ENCODE measurements at regions not wholly inside any gene's neighbourhood (a gene's known extent, or its start where the extent isn't known, plus 50 kb on each side); places are given as distances from the start of the nearest gene placed in this dataset.

- Histone ChIP-seq H2AFZ (ENCODE audit: insufficient read depth, low read length, poor library complexity) (no peak overlapping the region), H3K79me1 (ENCODE audit: low read length) (no peaks in the 10 kb centered on the region), H4K8ac (ENCODE audit: low read depth, low read length) (no peak overlapping the region), H4K91ac (ENCODE audit: low read depth, low read length) (no peak overlapping the region), H3K23ac (ENCODE audit: low read length) (no peak overlapping the region), H3K27me3 (ENCODE audit: insufficient read depth, low read length) (no peaks in the 10 kb centered on the region), H2BK5ac (ENCODE audit: low read depth, low read length, poor library complexity) (no peak overlapping the region), H3K4ac (ENCODE audit: low read depth, low read length) (no peak overlapping the region), H2AK5ac (ENCODE audit: low read length) (no peak overlapping the region), H3K4me1 (ENCODE audit: control insufficient read depth in 1 of 2, insufficient read depth in 2 of 2, low read length in 2 of 2) (peaks cover 0 to 3% of the 10 kb centered on the region in 2 experiments), H3K27ac (ENCODE audit: low read depth, low read length) (no peak overlapping the region), H2BK120ac (ENCODE audit: insufficient read depth, low read length, poor library complexity) (no peak overlapping the region), H3K18ac (ENCODE audit: low read length) (no peak overlapping the region), H2BK12ac (ENCODE audit: low read length) (no peak overlapping the region), H3K4me2 (ENCODE audit: low read length) (no peak overlapping the region), H3K79me2 (ENCODE audit: control insufficient read depth, insufficient read depth, low read length, poor library complexity) (no peaks in the 10 kb centered on the region), H3K14ac (ENCODE audit: low read length) (no peak overlapping the region), H3K4me3 (ENCODE audit: low read depth, low read length) (no peak overlapping the region), H3K36me3 (ENCODE audit: control insufficient read depth in 1 of 2, insufficient read depth in 2 of 2, low read length in 2 of 2) (no peaks in the 10 kb centered on the region), H4K12ac (ENCODE audit: low read depth, low read length) (no peak overlapping the region), H3K9ac (ENCODE audit: low read length) (no peak overlapping the region), H3K9me3 (ENCODE audit: insufficient read depth, low read depth, low read length) (no peaks in the 10 kb centered on the region)
- DNase-seq = no peak
- WGBS (ENCODE audit: extremely low coverage, insufficient coverage, insufficient read length) = no CpG with 5 or more reads among the region's 3 CpGs
These were observed 484.6 kb downstream of the VRK1 start for GRCh38 chr14:97281741-97282140.

- Histone ChIP-seq H3K4me1 (ENCODE audit: control insufficient read depth in 1 of 2, insufficient read depth in 2 of 2, low read length in 2 of 2) (peaks cover 0 to 3% of the 10 kb centered on the region in 2 experiments), H3K27me3 (ENCODE audit: insufficient read depth, low read length) (no peaks in the 10 kb centered on the region), H2AFZ (ENCODE audit: insufficient read depth, low read length, poor library complexity) (no peak overlapping the region), H3K36me3 (ENCODE audit: control insufficient read depth in 1 of 2, insufficient read depth in 2 of 2, low read length in 2 of 2) (no peaks in the 10 kb centered on the region), H3K18ac (ENCODE audit: low read length) (no peak overlapping the region), H2BK5ac (ENCODE audit: low read depth, low read length, poor library complexity) (no peak overlapping the region), H3K79me1 (ENCODE audit: low read length) (no peaks in the 10 kb centered on the region), H2BK12ac (ENCODE audit: low read length) (no peak overlapping the region), H3K79me2 (ENCODE audit: control insufficient read depth, insufficient read depth, low read length, poor library complexity) (no peaks in the 10 kb centered on the region), H2BK120ac (ENCODE audit: insufficient read depth, low read length, poor library complexity) (no peak overlapping the region), H4K8ac (ENCODE audit: low read depth, low read length) (no peak overlapping the region), H3K9me3 (ENCODE audit: insufficient read depth, low read depth, low read length) (no peaks in the 10 kb centered on the region), H2AK5ac (ENCODE audit: low read length) (no peak overlapping the region), H3K23ac (ENCODE audit: low read length) (no peak overlapping the region), H3K9ac (ENCODE audit: low read length) (no peak overlapping the region), H4K12ac (ENCODE audit: low read depth, low read length) (no peak overlapping the region), H3K4ac (ENCODE audit: low read depth, low read length) (no peak overlapping the region), H3K27ac (ENCODE audit: low read depth, low read length) (no peak overlapping the region), H3K14ac (ENCODE audit: low read length) (no peak overlapping the region), H3K4me3 (ENCODE audit: low read depth, low read length) (no peak overlapping the region), H4K91ac (ENCODE audit: low read depth, low read length) (no peak overlapping the region), H3K4me2 (ENCODE audit: low read length) (no peak overlapping the region)
- DNase-seq = no peak
- no CpG with 5 or more reads among the region's 7 CpGs for WGBS (ENCODE audit: extremely low coverage, insufficient coverage, insufficient read length)
These were observed 485.2 kb downstream of the VRK1 start for GRCh38 chr14:97282210-97283004.

- Histone ChIP-seq H3K23ac (ENCODE audit: low read length) (no peak overlapping the region), H3K14ac (ENCODE audit: low read length) (no peak overlapping the region), H3K9ac (ENCODE audit: low read length) (no peak overlapping the region), H4K8ac (ENCODE audit: low read depth, low read length) (no peak overlapping the region), H3K4me1 (ENCODE audit: control insufficient read depth in 1 of 2, insufficient read depth in 2 of 2, low read length in 2 of 2) (peaks cover 0 to 3% of the 10 kb centered on the region in 2 experiments), H2BK12ac (ENCODE audit: low read length) (no peak overlapping the region), H4K91ac (ENCODE audit: low read depth, low read length) (no peak overlapping the region), H2BK120ac (ENCODE audit: insufficient read depth, low read length, poor library complexity) (no peak overlapping the region), H3K4me3 (ENCODE audit: low read depth, low read length) (no peak overlapping the region), H3K79me1 (ENCODE audit: low read length) (no peaks in the 10 kb centered on the region), H4K12ac (ENCODE audit: low read depth, low read length) (no peak overlapping the region), H3K18ac (ENCODE audit: low read length) (no peak overlapping the region), H3K9me3 (ENCODE audit: insufficient read depth, low read depth, low read length) (no peaks in the 10 kb centered on the region), H3K36me3 (ENCODE audit: control insufficient read depth in 1 of 2, insufficient read depth in 2 of 2, low read length in 2 of 2) (no peaks in the 10 kb centered on the region), H3K79me2 (ENCODE audit: control insufficient read depth, insufficient read depth, low read length, poor library complexity) (no peaks in the 10 kb centered on the region), H2BK5ac (ENCODE audit: low read depth, low read length, poor library complexity) (no peak overlapping the region), H3K27ac (ENCODE audit: low read depth, low read length) (no peak overlapping the region), H3K27me3 (ENCODE audit: insufficient read depth, low read length) (no peaks in the 10 kb centered on the region), H3K4ac (ENCODE audit: low read depth, low read length) (no peak overlapping the region), H2AFZ (ENCODE audit: insufficient read depth, low read length, poor library complexity) (no peak overlapping the region), H3K4me2 (ENCODE audit: low read length) (no peak overlapping the region), H2AK5ac (ENCODE audit: low read length) (no peak overlapping the region)
- no CpG with 5 or more reads among the region's 9 CpGs for WGBS (ENCODE audit: extremely low coverage, insufficient coverage, insufficient read length)
- no peak for DNase-seq
These were observed 485.8 kb downstream of the VRK1 start for GRCh38 chr14:97283005-97283403.

- H3K27ac ChIP-seq (ENCODE audit: low read depth, low read length) = no peak overlapping the region
- no peak overlapping the region for H4K12ac ChIP-seq (ENCODE audit: low read depth, low read length)
- H3K27me3 ChIP-seq (ENCODE audit: insufficient read depth, low read length) = no peaks in the 10 kb centered on the region
- no peak overlapping the region for H3K4ac ChIP-seq (ENCODE audit: low read depth, low read length)
- no peak overlapping the region for H3K23ac ChIP-seq (ENCODE audit: low read length)
- no peak overlapping the region for H4K91ac ChIP-seq (ENCODE audit: low read depth, low read length)
- WGBS (ENCODE audit: extremely low coverage, insufficient coverage, insufficient read length) = no CpG with 5 or more reads among the region's 8 CpGs
- H3K79me2 ChIP-seq (ENCODE audit: control insufficient read depth, insufficient read depth, low read length, poor library complexity) = no peaks in the 10 kb centered on the region
- H3K4me3 ChIP-seq (ENCODE audit: low read depth, low read length) = no peak overlapping the region
- H2BK5ac ChIP-seq (ENCODE audit: low read depth, low read length, poor library complexity) = no peak overlapping the region
- no peak overlapping the region for H2AFZ ChIP-seq (ENCODE audit: insufficient read depth, low read length, poor library complexity)
- no peak overlapping the region for H2AK5ac ChIP-seq (ENCODE audit: low read length)
- H3K79me1 ChIP-seq (ENCODE audit: low read length) = no peaks in the 10 kb centered on the region
- no peak overlapping the region for H3K9ac ChIP-seq (ENCODE audit: low read length)
- no peak overlapping the region for H4K8ac ChIP-seq (ENCODE audit: low read depth, low read length)
- no peak overlapping the region for H3K14ac ChIP-seq (ENCODE audit: low read length)
- H2BK12ac ChIP-seq (ENCODE audit: low read length) = no peak overlapping the region
- no peaks in the 10 kb centered on the region for H3K36me3 ChIP-seq (ENCODE audit: control insufficient read depth in 1 of 2, insufficient read depth in 2 of 2, low read length in 2 of 2)
- H3K4me2 ChIP-seq (ENCODE audit: low read length) = no peak overlapping the region
- peaks cover 0 to 3% of the 10 kb centered on the region in 2 experiments for H3K4me1 ChIP-seq (ENCODE audit: control insufficient read depth in 1 of 2, insufficient read depth in 2 of 2, low read length in 2 of 2)
- H3K9me3 ChIP-seq (ENCODE audit: insufficient read depth, low read depth, low read length) = no peaks in the 10 kb centered on the region
- no peak overlapping the region for H2BK120ac ChIP-seq (ENCODE audit: insufficient read depth, low read length, poor library complexity)
- H3K18ac ChIP-seq (ENCODE audit: low read length) = no peak overlapping the region
- no peak for DNase-seq
These were observed 486.2 kb downstream of the VRK1 start for GRCh38 chr14:97283426-97283825.
